Endothelial cell of umbilical vein (primary cell): ENCODE measurements at regions not wholly inside any gene's neighbourhood (a gene's known extent, or its start where the extent isn't known, plus 50 kb on each side); places are given as distances from the start of the nearest gene placed in this dataset.

Source experiments
- BruUV-seq: library from RNA; stranded (reverse); fragments of 400-500 nt; replicated peaks from 2 replicates; lab custom pipeline; 2021; lab: Mats Ljungman, UMichigan
- CTCF ChIA-PET: fragments of 300-600, 350-600 bp; sonication (Branson Sonifier 250); formaldehyde crosslinking; loops from one replicate; lab custom pipeline; 2021; ENCODE audit warnings: antibody characterized with exemption, inconsistent platforms; lab: Charles Lee
- POLR2A ChIA-PET: fragments of 300-600, 350-600 bp; sonication (Branson Sonifier 250); formaldehyde crosslinking; loops from one replicate; lab custom pipeline; 2021; ENCODE audit warnings: antibody characterized with exemption, inconsistent platforms; lab: Charles Lee
- DNase-seq: peaks from one replicate; pipeline ENCODE4 v3.0.0-alpha.2; 2011; ENCODE audit warnings: low read depth, low spot score
- FAIRE-seq: peaks from 2 replicates; lab custom pipeline; 2011; peaks lifted over from hg19 to GRCh38; lab: Jason Lieb, UNC
- H2AFZ ChIP-seq: 2 replicates; pipeline ENCODE4 v1.6.0; 2012; ENCODE audit warnings: low read depth, low read length, control low read depth, inconsistent platforms
- H3K27ac ChIP-seq: 2 replicates; pipeline ENCODE4 v1.5.1; 2011; ENCODE audit warnings: low read depth, mild to moderate bottlenecking, control low read depth, low read length, moderate library complexity; ENCODE audit not compliant: insufficient read depth
- H3K27me3 ChIP-seq, 2 experiments: 2 replicates each; pipeline versions ENCODE4 v1.6.0 to v1.6.1; 2011; ENCODE audit warnings: low read length in 2 of 2, mixed read lengths in 1 of 2; ENCODE audit not compliant: control insufficient read depth in 2 of 2, insufficient read depth in 2 of 2
- H3K36me3 ChIP-seq, 2 experiments: 2 replicates in 1 of 2; 3 replicates in 1 of 2; pipeline ENCODE4 v1.5.1; 2011; ENCODE audit warnings: low read length in 2 of 2, mild to moderate bottlenecking in 1 of 2, moderate library complexity in 1 of 2; ENCODE audit not compliant: control insufficient read depth in 2 of 2, insufficient read depth in 2 of 2; ENCODE audit errors: extremely low read depth in 1 of 2
- H3K4me1 ChIP-seq: 3 replicates; pipeline ENCODE4 v1.5.1; 2011; ENCODE audit warnings: mild to moderate bottlenecking, low read length; ENCODE audit not compliant: control insufficient read depth, insufficient read depth; ENCODE audit errors: extremely low read depth
- H3K4me2 ChIP-seq: 2 replicates; pipeline ENCODE4 v1.6.1; 2011; ENCODE audit warnings: low read length, control low read depth, mixed read lengths; ENCODE audit not compliant: insufficient read depth
- H3K4me3 ChIP-seq, 3 experiments: fragments of 200-600 bp in 1 of 3; sonication (generic), shearing (Covaris generic) in 1 of 3; replicated peaks in 1 of 3; 2 replicates each; pipeline ENCODE4 v1.5.1; 2011 to 2016; ENCODE audit warnings: control low read depth in 3 of 3, low read length in 3 of 3, mild to moderate bottlenecking in 2 of 3, inconsistent platforms in 1 of 3, low read depth in 1 of 3, moderate library complexity in 1 of 3; ENCODE audit not compliant: insufficient read depth in 1 of 3
- H3K79me2 ChIP-seq: 2 replicates; pipeline ENCODE4 v1.6.0; 2012; ENCODE audit warnings: low read length, inconsistent platforms; ENCODE audit not compliant: control insufficient read depth, insufficient read depth
- H3K9ac ChIP-seq: replicated peaks from 2 replicates; pipeline ENCODE3; 2011; ENCODE audit warnings: low read length, control low read depth; ENCODE audit not compliant: insufficient read depth; ENCODE audit errors: extremely low read depth
- H3K9me1 ChIP-seq: replicated peaks from 3 replicates; pipeline ENCODE4 v1.6.0; 2011; ENCODE audit warnings: mild to moderate bottlenecking, low read length; ENCODE audit not compliant: control insufficient read depth, insufficient read depth; ENCODE audit errors: extremely low read depth
- H3K9me3 ChIP-seq: replicated peaks from 2 replicates; pipeline ENCODE4 v1.5.1; 2012; ENCODE audit warnings: low read length, inconsistent platforms; ENCODE audit not compliant: control insufficient read depth, insufficient read depth
- H4K20me1 ChIP-seq: replicated peaks from 2 replicates; pipeline ENCODE3; 2011; ENCODE audit warnings: mild to moderate bottlenecking, low read length; ENCODE audit not compliant: control insufficient read depth, insufficient read depth; ENCODE audit errors: extremely low read depth
- EZH2 ChIP-seq: IDR thresholded peaks from 2 replicates; pipeline ENCODE4 v1.6.1; 2012; ENCODE audit warnings: borderline replicate concordance, low read depth, mild to moderate bottlenecking, moderate library complexity, low read length, inconsistent platforms; ENCODE audit not compliant: severe bottlenecking
- FOS ChIP-seq: IDR thresholded peaks from 2 replicates; pipeline ENCODE4 v1.6.1; 2011; ENCODE audit warnings: mild to moderate bottlenecking, low read length, moderate library complexity, borderline replicate concordance; ENCODE audit not compliant: insufficient read depth
- GATA2 ChIP-seq: IDR thresholded peaks from 2 replicates; pipeline ENCODE4 v1.7.0; 2011; ENCODE audit warnings: low read depth, mild to moderate bottlenecking, moderate library complexity, mixed read lengths, low read length; ENCODE audit not compliant: insufficient read length, insufficient read depth
- JUN ChIP-seq: IDR thresholded peaks from 2 replicates; pipeline ENCODE4 v1.6.1; 2011; ENCODE audit warnings: borderline replicate concordance, low read depth; ENCODE audit not compliant: insufficient read length, insufficient read depth
- MAX ChIP-seq: IDR thresholded peaks from 2 replicates; pipeline ENCODE4 v1.6.1; 2011; ENCODE audit not compliant: insufficient read depth, insufficient read length
- MYC ChIP-seq: IDR thresholded peaks from one replicate; pipeline ENCODE4 v1.6.1; 2011; ENCODE audit warnings: mild to moderate bottlenecking, low read depth, low read length
- POLR2A ChIP-seq: IDR thresholded peaks from 2 replicates; pipeline ENCODE4 v1.6.1; 2012; ENCODE audit warnings: low read depth, mild to moderate bottlenecking, control low read depth, low read length
- POLR2AphosphoS5 ChIP-seq: IDR thresholded peaks from 2 replicates; pipeline ENCODE4 v1.6.1; 2012; ENCODE audit warnings: low read depth, mild to moderate bottlenecking, control low read depth, low read length, moderate library complexity; ENCODE audit not compliant: insufficient read depth
- dilution Hi-C: fragments of 300-500 bp; cut with MboI; formaldehyde crosslinking; loops from one replicate; pipeline ENCODE4 v1.15.0; 2019; ENCODE audit warnings: low sequenced_read_pairs; ENCODE audit not compliant: extremely low pct_ligation_motif_present
- intact Hi-C: fragments of 100-400 bp; cut with micrococcal nuclease; formaldehyde crosslinking; loops from one replicate; pipeline ENCODE4 v1.10.0; 2022
- TF ChIP-seq, protein P1 (sequence below), 2 donors: IDR thresholded peaks; 1 replicate in 1 of 2; 2 replicates in 1 of 2; pipeline ENCODE4 v1.5.1; 2011; ENCODE audit warnings: low read length in 2 of 2, mild to moderate bottlenecking in 2 of 2, moderate library complexity in 2 of 2, control low read depth in 1 of 2, inconsistent platforms in 1 of 2, low read depth in 1 of 2; ENCODE audit not compliant: insufficient read depth in 1 of 2; ENCODE audit errors: extremely low read depth in 1 of 2

GRCh38 chr1:177686933-177687332, 282.9 kb downstream of the SEC16B start:
- intact Hi-C loops (no loop called here), dilution Hi-C loops (no loop called here)
- H3K27me3 ChIP-seq: no peaks in the 10 kb centered on the region
- no peak overlapping the region for H3K9ac ChIP-seq
- no peaks in the 10 kb centered on the region for H3K9me3 ChIP-seq
- no peak overlapping the region for H3K27ac ChIP-seq
- BruUV-seq: no TSS peak
- H2AFZ ChIP-seq: no peak overlapping the region
- ChIA-PET CTCF (no interaction called here), POLR2A (no interaction called here)
- H3K9me1 ChIP-seq: no peaks in the 10 kb centered on the region
- no peaks in the 10 kb centered on the region for H3K4me1 ChIP-seq
- H3K4me2 ChIP-seq: no peak overlapping the region
- H3K36me3 ChIP-seq: no peaks in the 10 kb centered on the region
- TF ChIP-seq JUN: no peak
- TF ChIP-seq MYC: no peak
- no peak for TF ChIP-seq GATA2
- TF ChIP-seq POLR2A: no peak
- no peak for TF ChIP-seq MAX
- no peak for TF ChIP-seq POLR2AphosphoS5
- no peak for TF ChIP-seq FOS
- TF ChIP-seq, protein P1, sequence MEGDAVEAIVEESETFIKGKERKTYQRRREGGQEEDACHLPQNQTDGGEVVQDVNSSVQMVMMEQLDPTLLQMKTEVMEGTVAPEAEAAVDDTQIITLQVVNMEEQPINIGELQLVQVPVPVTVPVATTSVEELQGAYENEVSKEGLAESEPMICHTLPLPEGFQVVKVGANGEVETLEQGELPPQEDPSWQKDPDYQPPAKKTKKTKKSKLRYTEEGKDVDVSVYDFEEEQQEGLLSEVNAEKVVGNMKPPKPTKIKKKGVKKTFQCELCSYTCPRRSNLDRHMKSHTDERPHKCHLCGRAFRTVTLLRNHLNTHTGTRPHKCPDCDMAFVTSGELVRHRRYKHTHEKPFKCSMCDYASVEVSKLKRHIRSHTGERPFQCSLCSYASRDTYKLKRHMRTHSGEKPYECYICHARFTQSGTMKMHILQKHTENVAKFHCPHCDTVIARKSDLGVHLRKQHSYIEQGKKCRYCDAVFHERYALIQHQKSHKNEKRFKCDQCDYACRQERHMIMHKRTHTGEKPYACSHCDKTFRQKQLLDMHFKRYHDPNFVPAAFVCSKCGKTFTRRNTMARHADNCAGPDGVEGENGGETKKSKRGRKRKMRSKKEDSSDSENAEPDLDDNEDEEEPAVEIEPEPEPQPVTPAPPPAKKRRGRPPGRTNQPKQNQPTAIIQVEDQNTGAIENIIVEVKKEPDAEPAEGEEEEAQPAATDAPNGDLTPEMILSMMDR (IDR thresholded peaks at IDR 0.05; ENCODE audit: extremely low read depth in 1 of 2, insufficient read depth in 1 of 2, low read depth in 1 of 2, low read length in 2 of 2): no peak
- TF ChIP-seq EZH2: no peak
- no peak overlapping the region for H3K4me3 ChIP-seq
- no peak for DNase-seq
- no peaks in the 10 kb centered on the region for H4K20me1 ChIP-seq
- H3K79me2 ChIP-seq: no peaks in the 10 kb centered on the region
- no peak for FAIRE-seq
